ENCODE measurements at regions not wholly inside any gene's neighbourhood (a gene's known extent, or its start where the extent isn't known, plus 50 kb on each side); places are given as distances from the start of the nearest gene placed in this dataset.
A peak's percentile ranks its signal among the peaks of the same experiment; 100 is the strongest.
"Not testable (repeated sequence)": the region's sequence is repeated elsewhere in the genome, so short reads cannot be mapped to it uniquely, and the experiment has no call there.

- no peak overlapping the region for H3K9ac ChIP-seq (ENCODE audit: low read length)
- no peaks in the 10 kb centered on the region for H3K27me3 ChIP-seq (ENCODE audit: low read length)
- H3K4me1 ChIP-seq (ENCODE audit: insufficient read depth, low read length): no peaks in the 10 kb centered on the region
- H3F3A ChIP-seq (ENCODE audit: low read length, unreplicated experiment): no peaks in the 10 kb centered on the region
- no peaks in the 10 kb centered on the region for H3K9me2 ChIP-seq (replicated peaks; ENCODE audit: low read length)
- H3K9me3 ChIP-seq (ENCODE audit: low read length): no peaks in the 10 kb centered on the region
- BruUV-seq (replicated peaks): no TSS peak
- H3K36me3 ChIP-seq (ENCODE audit: low read depth, low read length): no peaks in the 10 kb centered on the region
- H3K4me2 ChIP-seq (ENCODE audit: low read length): peak overlapping the region; percentile 76
- TF ChIP-seq CTCF (conservative IDR thresholded peaks at IDR 0.05; ENCODE audit: low read depth, low read length): no peak
- no peak for TF ChIP-seq EZH2phosphoT487 (IDR thresholded peaks at IDR 0.05; ENCODE audit: borderline replicate concordance, low read length)
- no peak for TF ChIP-seq EZH2 (IDR thresholded peaks at IDR 0.05; ENCODE audit: low read length, unreplicated experiment)
- peak; percentile 77 for ATAC-seq
- no peaks in the 10 kb centered on the region for H4K20me1 ChIP-seq (ENCODE audit: low read length)
- CTCF ChIA-PET: no interaction called here
- POLR2A ChIA-PET (ENCODE audit: unreplicated experiment): no interaction called here
- H3K27ac ChIP-seq (ENCODE audit: low read length): no peak overlapping the region
- peak; percentile 37 for DNase-seq
- H3K4me3 ChIP-seq (ENCODE audit: low read length): peak overlapping the region; percentile 62
- peak overlapping the region; percentile 50; the same call in 1 of the 2 replicates for H2AFZ ChIP-seq (ENCODE audit: low read length)
- intact Hi-C loops (cut with micrococcal nuclease): loop anchor here (2.0 to 10.0 kb wide), 2 partner anchors 583 to 1135 kb away; no protein-coding TSS in a partner anchor
- no peaks in the 10 kb centered on the region for H3K79me2 ChIP-seq (ENCODE audit: low read length)
These were observed 921.8 kb upstream of the PCDH10 start for GRCh38 chr4:132227151-132227856.

GRCh38 chr4:132227857-132228165, 921.3 kb upstream of the PCDH10 start:
- H4K20me1 ChIP-seq (ENCODE audit: low read length); H3K9me3 ChIP-seq (ENCODE audit: low read length); H3K27ac ChIP-seq (ENCODE audit: low read length); H3F3A ChIP-seq (ENCODE audit: low read length, unreplicated experiment); CTCF ChIA-PET; H3K79me2 ChIP-seq (ENCODE audit: low read length); H3K9me2 ChIP-seq (replicated peaks; ENCODE audit: low read length); BruUV-seq (replicated peaks); H3K36me3 ChIP-seq (ENCODE audit: low read depth, low read length); POLR2A ChIA-PET (ENCODE audit: unreplicated experiment); H3K4me1 ChIP-seq (ENCODE audit: insufficient read depth, low read length); H3K9ac ChIP-seq (ENCODE audit: low read length); H3K27me3 ChIP-seq (ENCODE audit: low read length): not testable (repeated sequence)
- Histone ChIP-seq H3K4me2 (ENCODE audit: low read length) (peak overlapping the region; percentile 76), H2AFZ (ENCODE audit: low read length) (peak overlapping the region; percentile 50; the same call in 1 of the 2 replicates), H3K4me3 (ENCODE audit: low read length) (peak overlapping the region; percentile 62)
- peak; percentile 98 for ATAC-seq
- TF ChIP-seq CTCF (conservative IDR thresholded peaks at IDR 0.05; ENCODE audit: low read depth, low read length): peak; percentile 54
- DNase-seq: peak; percentile 76
- intact Hi-C loops (cut with micrococcal nuclease): loop anchor here (2.0 to 10.0 kb wide), 3 partner anchors 583 to 1135 kb away; no protein-coding TSS in a partner anchor

GRCh38 chr4:132228676-132229075, 920.4 kb upstream of the PCDH10 start:
- Histone ChIP-seq H3K27ac (ENCODE audit: low read length) (no peak overlapping the region), H3K27me3 (ENCODE audit: low read length) (no peaks in the 10 kb centered on the region), H3K4me3 (ENCODE audit: low read length) (no peak overlapping the region), H3K9me3 (ENCODE audit: low read length) (no peaks in the 10 kb centered on the region), H3K79me2 (ENCODE audit: low read length) (no peaks in the 10 kb centered on the region), H3K36me3 (ENCODE audit: low read depth, low read length) (no peaks in the 10 kb centered on the region), H3K9ac (ENCODE audit: low read length) (no peak overlapping the region), H3K9me2 (replicated peaks; ENCODE audit: low read length) (no peaks in the 10 kb centered on the region), H3F3A (ENCODE audit: low read length, unreplicated experiment) (no peaks in the 10 kb centered on the region), H3K4me2 (ENCODE audit: low read length) (no peak overlapping the region), H3K4me1 (ENCODE audit: insufficient read depth, low read length) (no peaks in the 10 kb centered on the region), H2AFZ (ENCODE audit: low read length) (no peak overlapping the region), H4K20me1 (ENCODE audit: low read length) (no peaks in the 10 kb centered on the region)
- DNase-seq: no peak
- CTCF ChIA-PET: no interaction called here
- POLR2A ChIA-PET (ENCODE audit: unreplicated experiment): no interaction called here
- intact Hi-C loops (cut with micrococcal nuclease): loop anchor here (2.0 to 10.0 kb wide), 2 partner anchors 584 to 762 kb away; no protein-coding TSS in a partner anchor
- BruUV-seq (replicated peaks): no TSS peak
- TF ChIP-seq EZH2phosphoT487 (IDR thresholded peaks at IDR 0.05; ENCODE audit: borderline replicate concordance, low read length) (no peak), EZH2 (IDR thresholded peaks at IDR 0.05; ENCODE audit: low read length, unreplicated experiment) (no peak), CTCF (conservative IDR thresholded peaks at IDR 0.05; ENCODE audit: low read depth, low read length) (no peak)
- ATAC-seq: no peak
